ENCODE measurements at regions not wholly inside any gene's neighbourhood (a gene's known extent, or its start where the extent isn't known, plus 50 kb on each side); places are given as distances from the start of the nearest gene placed in this dataset.
A peak's percentile ranks its signal among the peaks of the same experiment; 100 is the strongest.

DNA sequence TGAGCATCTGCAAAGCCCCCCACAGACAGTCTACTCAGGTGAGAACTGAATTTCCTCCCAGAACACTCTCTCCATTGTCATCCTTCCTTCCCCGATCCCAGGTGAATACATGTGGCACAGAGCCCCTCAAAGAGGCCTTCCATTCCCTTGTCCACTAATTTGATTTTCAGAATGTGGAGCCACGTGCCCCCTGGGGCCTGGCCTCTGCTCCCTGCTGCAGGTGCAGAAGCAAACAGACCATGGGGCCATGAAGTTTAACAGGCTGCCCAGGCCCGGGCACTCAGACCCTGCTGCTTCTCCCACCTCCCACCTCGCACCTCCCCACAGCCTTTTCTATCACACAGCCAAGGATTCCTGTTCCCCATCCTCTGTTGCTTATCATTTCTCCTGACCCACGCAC is 243.8 kb upstream of the RAB4A start:
- no peaks in the 10 kb centered on the region for H3K9me3 ChIP-seq
- H3K36me3 ChIP-seq: no peaks in the 10 kb centered on the region
- peak overlapping the region; percentile 51 to 85 (median 78) for H3K27ac ChIP-seq
- no peak for TF ChIP-seq POLR2AphosphoS5 (IDR thresholded peaks at IDR 0.05)
- TF ChIP-seq CTCF (IDR thresholded peaks at IDR 0.05): no peak
- TF ChIP-seq POLR2A (IDR thresholded peaks at IDR 0.05): no peak
- TF ChIP-seq EP300 (IDR thresholded peaks at IDR 0.05): no peak
- 74 to 77% methylated on average over 5 of the region's 5 CpGs for WGBS, 2 donors
- H3K4me1 ChIP-seq: peaks cover 11 to 25% (median 21%) of the 10 kb centered on the region in 4 donors
- no peaks in the 10 kb centered on the region for H3K27me3 ChIP-seq
- no peak overlapping the region for H3K4me3 ChIP-seq
- no peak for ATAC-seq (ENCODE audit: low FRiP score in 2 of 2)
- no peak for DNase-seq

DNA sequence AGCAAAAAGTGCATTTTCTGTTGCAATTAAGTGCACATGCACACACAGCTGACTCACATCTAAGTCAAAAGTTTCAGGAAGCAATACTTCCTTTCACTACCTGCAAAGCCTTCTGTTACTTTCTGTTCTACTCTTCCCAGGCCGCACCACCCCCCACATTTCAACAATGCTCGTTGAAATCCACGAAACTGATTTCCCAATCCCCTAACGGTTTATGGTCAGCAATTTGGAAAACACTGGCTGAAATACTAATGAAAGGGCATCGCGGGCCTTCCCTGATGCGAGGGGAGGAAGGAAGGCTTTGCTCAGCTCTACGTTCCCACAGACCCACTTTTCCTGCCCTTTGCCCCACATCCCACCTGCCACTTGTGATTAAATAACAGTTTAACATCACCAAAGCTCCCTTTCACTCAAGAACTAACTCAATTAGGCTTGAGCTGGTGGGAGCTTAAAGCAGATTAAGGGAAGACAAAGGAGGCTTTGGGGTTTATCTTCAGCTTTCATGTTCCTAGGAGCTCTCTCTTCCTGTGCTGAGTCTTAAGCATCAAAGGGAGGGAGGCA is 243.2 kb upstream of the RAB4A start:
- DNase-seq (peak in 1 of 2 donors; percentile 77), ATAC-seq (ENCODE audit: low FRiP score in 2 of 2) (peak in 1 of 2 donors; percentile 63)
- Histone ChIP-seq H3K4me3 (peak overlapping the region in 1 of 4 donors; percentile 14), H3K9me3 (no peaks in the 10 kb centered on the region), H3K27ac (peak overlapping the region; percentile 51 to 85 (median 78)), H3K27me3 (no peaks in the 10 kb centered on the region), H3K4me1 (peaks cover 11 to 25% (median 21%) of the 10 kb centered on the region in 4 donors), H3K36me3 (no peaks in the 10 kb centered on the region)
- 15 to 16% methylated on average over 8 of the region's 8 CpGs for WGBS, 2 donors
- no peak for TF ChIP-seq CTCF (IDR thresholded peaks at IDR 0.05)
- no peak for TF ChIP-seq EP300 (IDR thresholded peaks at IDR 0.05)
- peak; percentile 56 to 81 for TF ChIP-seq POLR2AphosphoS5 (IDR thresholded peaks at IDR 0.05)

- Histone ChIP-seq H3K9me3 (no peaks in the 10 kb centered on the region), H3K4me3 (no peak overlapping the region), H3K27ac (peak overlapping the region in 2 of 4 donors; percentile 82 to 85), H3K27me3 (no peaks in the 10 kb centered on the region), H3K36me3 (no peaks in the 10 kb centered on the region), H3K4me1 (peaks cover 11 to 25% (median 21%) of the 10 kb centered on the region in 4 donors)
- TF ChIP-seq EP300 (IDR thresholded peaks at IDR 0.05) (no peak), POLR2A (IDR thresholded peaks at IDR 0.05) (no peak), CTCF (IDR thresholded peaks at IDR 0.05) (no peak), POLR2AphosphoS5 (IDR thresholded peaks at IDR 0.05) (no peak)
- DNase-seq: no peak
- ATAC-seq (ENCODE audit: low FRiP score in 2 of 2): no peak
- WGBS, 2 donors: 82% methylated on average over 10 to 11 of the region's 11 CpGs
Observed at GRCh38 chr1:229028544-229028943, 242.4 kb upstream of the RAB4A start.

DNA sequence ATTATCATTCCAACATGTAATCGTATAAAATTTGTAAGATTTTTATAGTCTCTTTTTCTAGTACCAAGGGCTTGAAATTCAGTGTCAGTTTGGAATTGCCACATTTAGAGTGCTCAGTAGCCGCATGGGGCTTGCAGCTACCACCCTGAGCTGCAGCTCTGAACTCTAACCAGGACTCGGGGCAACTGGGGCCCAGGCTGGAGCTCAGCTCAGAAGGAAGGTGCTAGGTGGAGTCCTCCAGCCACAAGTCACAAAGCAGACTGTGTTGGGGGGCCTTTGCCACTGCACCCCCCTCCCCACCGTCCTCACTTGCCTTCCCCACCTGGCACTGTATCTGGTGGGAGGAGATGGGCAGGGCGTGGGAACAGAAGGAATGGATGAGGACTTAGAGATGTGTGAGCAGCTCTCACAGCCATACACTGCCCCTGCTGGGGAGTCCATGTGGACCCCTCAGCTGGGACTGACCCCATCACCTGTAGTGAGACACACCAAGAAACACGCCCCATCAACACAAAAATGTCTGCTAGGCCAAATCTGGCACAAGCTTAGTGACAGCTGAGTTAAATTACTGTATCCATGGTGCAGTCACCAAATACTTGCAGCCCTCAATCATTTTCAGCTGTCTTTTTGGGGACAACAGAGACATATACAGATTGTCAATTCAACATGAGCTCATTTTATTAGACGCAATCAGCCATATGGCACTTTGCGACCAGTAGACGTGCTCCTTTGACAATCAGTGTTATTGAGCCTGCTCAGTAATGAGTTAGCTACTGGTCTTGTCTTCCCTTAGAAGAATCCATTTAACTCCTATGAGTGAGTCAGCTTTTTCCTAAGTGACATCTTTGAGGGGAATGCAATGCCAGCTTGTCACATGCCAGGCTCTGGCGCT is 241.7 kb upstream of the RAB4A start:
- DNase-seq (no peak), ATAC-seq (ENCODE audit: low FRiP score in 2 of 2) (no peak)
- no peaks in the 10 kb centered on the region for H3K36me3 ChIP-seq
- H3K4me3 ChIP-seq: no peak overlapping the region
- 92 to 96% methylated on average over 10 of the region's 10 CpGs for WGBS, 2 donors
- TF ChIP-seq CTCF (IDR thresholded peaks at IDR 0.05) (no peak), POLR2AphosphoS5 (IDR thresholded peaks at IDR 0.05) (no peak), POLR2A (IDR thresholded peaks at IDR 0.05) (no peak), EP300 (IDR thresholded peaks at IDR 0.05) (no peak)
- H3K27me3 ChIP-seq: no peaks in the 10 kb centered on the region
- H3K27ac ChIP-seq: peak overlapping the region in 2 of 4 donors; percentile 15 to 85
- no peaks in the 10 kb centered on the region for H3K9me3 ChIP-seq
- H3K4me1 ChIP-seq: peaks cover 11 to 20% (median 17%) of the 10 kb centered on the region in 4 donors

Measured in upper lobe of left lung (tissue), 6 donors.